GM13977 (cell line): ENCODE measurements at regions not wholly inside any gene's neighbourhood (a gene's known extent, or its start where the extent isn't known, plus 50 kb on each side); places are given as distances from the start of the nearest gene placed in this dataset.

ENCODE experiments used
- DNase-seq: peaks from one replicate; pipeline ENCODE4 v3.0.0; 2012; ENCODE audit warnings: low spot score
- in situ Hi-C: fragments of 300-500 bp; cut with MboI; formaldehyde crosslinking; loops from one replicate; pipeline ENCODE4 v1.12.0; 2022; ENCODE audit warnings: low sequenced_read_pairs, low pct_unique_long_range_greater_than_20kb, mixed read lengths, inconsistent platforms; ENCODE audit not compliant: unreplicated experiment
- TF ChIP-seq, protein P1 (sequence below): IDR thresholded peaks from 2 replicates; pipeline ENCODE4 v1.5.1; 2012; ENCODE audit warnings: mild to moderate bottlenecking, control low read depth; ENCODE audit not compliant: insufficient read depth; ENCODE audit errors: extremely low read depth, missing control alignments

DNA sequence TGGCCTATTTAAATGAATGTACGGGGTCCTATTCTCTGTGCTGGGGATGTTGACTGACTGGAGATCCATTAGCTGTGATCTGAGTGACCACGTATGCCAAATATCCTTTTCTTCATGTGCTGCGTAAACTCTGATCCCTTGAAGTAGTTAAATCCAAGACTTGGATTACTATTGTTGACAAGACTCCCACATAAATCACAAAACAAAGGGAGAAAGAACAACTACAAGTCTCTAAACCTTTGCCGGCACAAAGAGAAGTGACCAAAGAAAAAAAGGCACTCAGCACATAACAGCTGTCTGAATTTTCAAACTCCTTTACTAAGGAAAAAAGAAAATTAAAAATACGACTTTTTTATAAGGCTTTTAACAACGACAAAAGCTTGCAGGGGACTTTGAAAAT lies 559.9 kb upstream of the CDH8 start:
- no peak for DNase-seq
- in situ Hi-C loops: no loop called here
- TF ChIP-seq, protein P1, sequence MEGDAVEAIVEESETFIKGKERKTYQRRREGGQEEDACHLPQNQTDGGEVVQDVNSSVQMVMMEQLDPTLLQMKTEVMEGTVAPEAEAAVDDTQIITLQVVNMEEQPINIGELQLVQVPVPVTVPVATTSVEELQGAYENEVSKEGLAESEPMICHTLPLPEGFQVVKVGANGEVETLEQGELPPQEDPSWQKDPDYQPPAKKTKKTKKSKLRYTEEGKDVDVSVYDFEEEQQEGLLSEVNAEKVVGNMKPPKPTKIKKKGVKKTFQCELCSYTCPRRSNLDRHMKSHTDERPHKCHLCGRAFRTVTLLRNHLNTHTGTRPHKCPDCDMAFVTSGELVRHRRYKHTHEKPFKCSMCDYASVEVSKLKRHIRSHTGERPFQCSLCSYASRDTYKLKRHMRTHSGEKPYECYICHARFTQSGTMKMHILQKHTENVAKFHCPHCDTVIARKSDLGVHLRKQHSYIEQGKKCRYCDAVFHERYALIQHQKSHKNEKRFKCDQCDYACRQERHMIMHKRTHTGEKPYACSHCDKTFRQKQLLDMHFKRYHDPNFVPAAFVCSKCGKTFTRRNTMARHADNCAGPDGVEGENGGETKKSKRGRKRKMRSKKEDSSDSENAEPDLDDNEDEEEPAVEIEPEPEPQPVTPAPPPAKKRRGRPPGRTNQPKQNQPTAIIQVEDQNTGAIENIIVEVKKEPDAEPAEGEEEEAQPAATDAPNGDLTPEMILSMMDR: no peak

DNA sequence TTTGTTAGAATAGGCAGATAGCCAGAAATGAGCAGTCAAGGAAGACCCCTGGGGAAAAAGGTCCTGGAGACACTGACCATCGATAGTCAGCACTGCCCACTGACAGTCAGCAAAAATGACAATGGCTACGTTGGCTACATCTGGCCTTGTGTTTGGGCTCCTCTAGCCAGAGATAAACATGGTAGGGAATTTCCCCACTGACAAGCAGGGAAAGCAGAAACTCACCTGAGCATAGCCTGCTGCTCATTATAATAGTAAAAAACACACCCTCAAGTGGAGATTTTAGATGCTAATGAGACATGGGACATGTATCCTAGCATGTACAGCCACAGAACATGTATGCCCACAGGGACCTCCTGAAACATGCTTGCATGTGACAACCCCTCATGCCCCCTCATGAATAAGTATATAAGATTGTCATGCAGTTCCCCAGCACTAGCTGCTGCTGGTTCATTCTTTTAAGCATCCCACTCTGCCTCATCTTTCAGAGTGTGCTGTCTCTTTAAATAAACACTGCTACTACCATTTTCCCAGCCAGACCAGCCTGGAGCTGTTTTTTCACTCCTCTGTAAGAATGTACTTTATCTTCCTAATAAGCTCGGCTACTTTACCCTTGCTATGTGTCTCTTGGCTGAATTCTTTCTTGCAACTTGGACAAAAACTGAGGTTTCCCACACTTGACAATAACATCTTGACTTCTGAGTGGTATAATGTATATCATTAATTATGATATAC lies 550.1 kb upstream of the CDH8 start:
- no peak for DNase-seq
- in situ Hi-C loops: no loop called here

DNA sequence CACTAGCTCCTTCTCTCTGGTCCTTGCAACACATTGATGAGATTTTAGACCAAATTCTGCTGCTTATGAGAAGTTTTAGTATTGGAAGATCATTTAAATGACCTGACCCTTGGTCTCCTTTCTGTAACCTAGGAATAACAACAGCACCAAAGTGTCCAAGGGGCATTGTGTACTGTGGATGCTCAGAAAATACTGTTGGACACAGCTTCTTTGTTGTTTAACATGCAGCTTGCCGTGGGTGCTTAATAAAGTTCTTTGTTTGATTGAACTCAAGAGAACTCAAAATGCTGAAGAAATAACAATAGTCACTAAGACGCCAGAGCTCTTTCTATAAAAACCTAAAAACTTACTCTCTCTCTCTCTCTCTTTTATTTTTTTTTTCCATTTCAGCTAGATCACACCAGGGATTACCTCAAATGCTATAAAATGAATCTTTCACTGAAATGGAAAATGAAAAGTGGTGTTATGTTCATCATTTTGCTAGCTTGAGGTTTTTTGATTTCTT lies 548.9 kb upstream of the CDH8 start:
- in situ Hi-C loops: no loop called here
- no peak for DNase-seq
- TF ChIP-seq, protein P1: no peak

More for the DNA sequence above, 550.1 kb upstream of the CDH8 start:
- TF ChIP-seq, protein P1: no peak

DNA sequence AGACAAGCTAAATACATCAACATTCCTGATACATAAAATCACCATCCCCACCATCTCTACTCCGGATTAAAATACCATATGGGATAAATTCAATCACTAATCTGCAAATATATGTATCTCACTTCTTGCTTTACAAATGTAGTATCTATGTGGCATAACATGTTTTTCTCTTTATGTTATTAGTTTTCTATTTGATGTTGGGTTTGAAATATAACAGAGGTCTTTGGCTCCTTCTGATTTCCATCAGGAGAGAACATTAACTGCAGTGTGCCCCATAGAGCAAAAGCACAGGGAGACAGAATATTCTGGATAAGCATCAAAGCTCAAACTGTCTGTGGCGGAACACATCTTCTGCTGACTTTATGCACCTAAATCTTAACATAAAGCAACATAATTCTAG lies 547.2 kb upstream of the CDH8 start:
- in situ Hi-C loops: no loop called here
- no peak for DNase-seq
- TF ChIP-seq, protein P1: no peak

DNA sequence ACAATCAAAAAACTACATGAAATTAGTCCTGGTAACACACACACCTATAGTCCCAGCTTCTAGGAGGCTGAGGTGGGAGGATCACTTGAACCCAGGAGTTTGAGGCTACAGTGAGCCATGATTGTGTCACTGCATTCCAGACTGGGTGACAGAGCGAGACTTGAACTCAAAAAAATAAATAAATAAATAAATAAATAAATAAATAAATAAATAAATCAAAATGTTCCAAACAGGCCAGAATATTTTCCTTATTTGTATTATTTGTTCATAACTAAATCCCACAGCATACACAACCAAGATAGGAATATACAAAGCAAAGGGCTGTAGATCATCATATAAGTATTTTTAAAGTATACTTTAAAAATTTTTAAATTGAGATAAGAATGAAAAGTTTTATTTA lies 537.2 kb upstream of the CDH8 start:
- TF ChIP-seq, protein P1: no peak
- DNase-seq: no peak
- in situ Hi-C loops: no loop called here

DNA sequence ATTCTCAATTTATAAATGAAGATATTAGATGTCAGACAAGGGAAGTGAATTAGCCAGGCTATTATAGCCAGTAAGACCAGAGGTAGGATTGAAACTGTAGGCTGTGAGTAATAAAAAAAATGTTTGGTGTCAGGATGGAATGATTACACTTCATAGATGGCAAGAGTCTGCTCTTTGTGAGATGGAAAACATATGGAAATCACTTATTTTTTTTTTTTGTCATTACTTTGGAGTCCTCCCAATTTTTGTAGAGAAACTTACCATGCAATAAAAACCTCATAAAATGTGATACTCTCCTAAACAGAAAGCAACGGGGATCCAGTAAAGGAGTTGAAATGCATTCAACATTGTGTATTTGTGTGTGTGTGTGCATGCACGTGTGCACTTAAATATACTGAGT lies 532.7 kb upstream of the CDH8 start:
- TF ChIP-seq, protein P1: no peak
- in situ Hi-C loops: no loop called here

More for the DNA sequence above, 532.7 kb upstream of the CDH8 start:
- no peak for DNase-seq
